HG03354 (cell line): ENCODE measurements at regions not wholly inside any gene's neighbourhood (a gene's known extent, or its start where the extent isn't known, plus 50 kb on each side); places are given as distances from the start of the nearest gene placed in this dataset.

Experiments used
- ATAC-seq: cut with Tn5 transposase; IDR thresholded peaks from one replicate; pipeline ENCODE4 v1.9.1; 2021; ENCODE audit warnings: mild to moderate bottlenecking; ENCODE audit not compliant: unreplicated experiment, poor library complexity, severe bottlenecking

- no peak for ATAC-seq
Observed at GRCh38 chr5:18920966-18921365, 1067.0 kb downstream of the CDH18 start.

- no peak for ATAC-seq
Observed at GRCh38 chr5:18932081-18932480, 1055.9 kb downstream of the CDH18 start.

GRCh38 chr5:18944771-18945170 is 1043.2 kb downstream of the CDH18 start:
- no peak for ATAC-seq

GRCh38 chr5:18954239-18954638 is 1033.8 kb downstream of the CDH18 start:
- ATAC-seq: no peak

- no peak for ATAC-seq
Observed at GRCh38 chr5:18959535-18959934, 1028.5 kb downstream of the CDH18 start.

- no peak for ATAC-seq
Observed at GRCh38 chr5:18961234-18961633, 1026.8 kb downstream of the CDH18 start.

- no peak for ATAC-seq
Observed at GRCh38 chr5:18965893-18966292, 1022.1 kb downstream of the CDH18 start.

- no peak for ATAC-seq
Observed at GRCh38 chr5:18967637-18968036, 1020.4 kb downstream of the CDH18 start.

- ATAC-seq: no peak
Observed at GRCh38 chr5:18968966-18969365, 1019.0 kb downstream of the CDH18 start.

GRCh38 chr5:18970000-18970399 is 1018.0 kb downstream of the CDH18 start:
- no peak for ATAC-seq

- no peak for ATAC-seq
Observed at GRCh38 chr5:18972177-18972576, 1015.8 kb downstream of the CDH18 start.

- ATAC-seq: no peak
Observed at GRCh38 chr5:18975624-18976023, 1012.4 kb downstream of the CDH18 start.

GRCh38 chr5:18977880-18978279 is 1010.1 kb downstream of the CDH18 start:
- no peak for ATAC-seq

- ATAC-seq: no peak
Observed at GRCh38 chr5:18984559-18985080, 1003.4 kb downstream of the CDH18 start.

GRCh38 chr5:18985171-18985758 is 1002.7 kb downstream of the CDH18 start:
- ATAC-seq: no peak

- ATAC-seq: no peak
Observed at GRCh38 chr5:18987101-18987500, 1000.9 kb downstream of the CDH18 start.

- ATAC-seq: no peak
Observed at GRCh38 chr5:18990852-18991251, 997.1 kb downstream of the CDH18 start.

- no peak for ATAC-seq
Observed at GRCh38 chr5:18992264-18992663, 995.7 kb downstream of the CDH18 start.

GRCh38 chr5:18999478-18999877 is 988.5 kb downstream of the CDH18 start:
- ATAC-seq: no peak

GRCh38 chr5:19001054-19001453 is 986.9 kb downstream of the CDH18 start:
- no peak for ATAC-seq

- ATAC-seq: no peak
Observed at GRCh38 chr5:19001539-19001938, 986.5 kb downstream of the CDH18 start.

GRCh38 chr5:19002111-19002510 is 985.9 kb downstream of the CDH18 start:
- no peak for ATAC-seq
